K562 (cell line): ENCODE measurements at regions not wholly inside any gene's neighbourhood (a gene's known extent, or its start where the extent isn't known, plus 50 kb on each side); places are given as distances from the start of the nearest gene placed in this dataset.

Experiments
- CXXC5 ChIP-seq: fragments of 250-450 bp; sonication (Bioruptor Pico); IDR thresholded peaks from 2 replicates; pipeline ENCODE4 v1.8.0; 2022; ENCODE audit warnings: inconsistent platforms, mild to moderate bottlenecking, moderate library complexity
- EZH2 ChIP-seq: IDR thresholded peaks from 2 replicates; pipeline ENCODE4 v1.6.1; 2012; ENCODE audit warnings: low read depth, mild to moderate bottlenecking, inconsistent platforms, low read length, borderline replicate concordance
- NONO ChIP-seq, 2 experiments: fragments of 200-400 bp in 1 of 2; fragments of 450-650 bp in 1 of 2; formaldehyde crosslinking in 1 of 2; IDR thresholded peaks; 2 replicates each; pipeline ENCODE4 v1.6.1; 2017; ENCODE audit warnings: low read depth in 2 of 2, mild to moderate bottlenecking in 2 of 2, moderate library complexity in 2 of 2, low read length in 1 of 2
- SUPT5H ChIP-seq: fragments of 450-650 bp; IDR thresholded peaks from 2 replicates; pipeline ENCODE4 v1.6.1; 2016
- ZNF174 ChIP-seq: fragments of 250-450 bp; sonication (Bioruptor Pico); IDR thresholded peaks from 2 replicates; pipeline ENCODE4 v1.4.0; 2020; ENCODE audit warnings: mild to moderate bottlenecking

DNA sequence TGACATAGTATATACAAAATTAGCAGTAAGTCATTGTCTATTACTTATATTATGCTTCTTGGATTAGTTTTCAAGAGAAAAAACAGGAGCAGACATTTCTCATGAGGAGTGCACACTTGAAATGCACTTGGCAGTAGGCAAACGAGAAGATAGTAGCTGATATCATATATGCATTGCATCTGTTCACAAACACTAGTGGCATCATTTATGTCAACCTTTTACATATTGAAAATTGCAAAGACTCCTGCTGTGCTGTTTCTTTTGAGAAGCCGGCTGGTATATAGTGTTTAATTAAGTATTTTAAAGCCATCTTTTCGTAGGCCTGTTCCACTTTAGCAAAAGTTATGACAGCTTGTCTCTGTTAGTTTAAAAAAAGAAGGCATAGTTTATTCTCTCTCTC lies 58.4 kb upstream of the SLC8A1 start:
- TF ChIP-seq CXXC5, result no peak
- no peak for TF ChIP-seq NONO (IDR thresholded peaks at IDR 0.05; ENCODE audit: low read depth in 2 of 2, low read length in 1 of 2)
- TF ChIP-seq SUPT5H, result no peak
- no peak for TF ChIP-seq EZH2
- no peak for TF ChIP-seq ZNF174 (CRISPR knock-in tag)
